Erythroblast (primary cell): ENCODE measurements at regions not wholly inside any gene's neighbourhood (a gene's known extent, or its start where the extent isn't known, plus 50 kb on each side); places are given as distances from the start of the nearest gene placed in this dataset.

ENCODE experiments used
- DNase-seq, 2 experiments: peaks; one replicate each; lab custom pipeline; 2025; lab: John Stamatoyannopoulos, UW
- GATA1 ChIP-seq: IDR thresholded peaks from 2 replicates; pipeline ENCODE4 v1.6.1; 2011; ENCODE audit warnings: low read depth, mild to moderate bottlenecking, control low read depth, low read length, moderate library complexity
- POLR2A ChIP-seq: IDR thresholded peaks from 2 replicates; pipeline ENCODE4 v1.6.1; 2011; ENCODE audit warnings: mild to moderate bottlenecking, low read length

GRCh38 chrX:38746102-38746501 lies 55.2 kb upstream of the MID1IP1 start:
- DNase-seq, result peak; percentile 12 to 48
- TF ChIP-seq GATA1 (no peak), POLR2A (no peak)

- TF ChIP-seq POLR2A (no peak), GATA1 (no peak)
- no peak for DNase-seq
These were observed 50.7 kb upstream of the MID1IP1 start for GRCh38 chrX:38750551-38750950.
